ENCODE measurements at regions not wholly inside any gene's neighbourhood (a gene's known extent, or its start where the extent isn't known, plus 50 kb on each side); places are given as distances from the start of the nearest gene placed in this dataset.

DNA sequence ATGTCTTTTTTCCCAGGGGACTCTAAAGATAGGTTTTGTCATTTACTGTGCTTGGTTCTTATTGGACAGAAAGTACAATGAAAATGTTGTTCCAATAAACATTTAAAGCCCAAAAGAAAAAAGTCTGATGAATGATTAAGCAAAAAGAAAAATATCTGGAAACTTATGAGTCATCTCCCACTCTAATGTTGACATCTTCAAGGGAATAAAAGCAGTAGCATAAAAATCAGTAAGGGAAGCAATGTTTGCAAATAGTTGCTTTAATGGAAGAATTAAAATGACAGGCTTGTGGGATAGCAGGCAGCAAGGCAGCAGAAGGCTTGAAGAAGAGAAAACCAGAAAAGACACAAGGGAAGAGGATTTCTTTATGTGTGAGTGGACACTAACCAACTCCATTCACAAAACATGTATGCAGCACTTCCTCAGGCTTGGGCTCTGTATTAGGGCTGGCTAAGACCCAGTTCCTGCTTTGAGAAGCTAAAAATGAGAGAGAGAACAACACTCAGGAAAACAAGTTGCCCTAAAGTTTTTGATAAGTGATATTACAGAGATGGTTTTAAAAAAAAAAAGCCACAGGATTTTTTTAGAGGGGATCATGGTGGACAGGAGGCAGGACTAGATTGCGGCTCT lies 263.2 kb upstream of the NT5E start:
- H3K9me3 Mint-ChIP-seq (ENCODE audit: unreplicated experiment) = peaks cover 5% of the 10 kb centered on the region
- H3K4me1 Mint-ChIP-seq (ENCODE audit: low read depth, unreplicated experiment) = peaks cover 20% of the 10 kb centered on the region
- H3K4me3 Mint-ChIP-seq (ENCODE audit: unreplicated experiment) = no peak overlapping the region
- Histone ChIP-seq H3K4me2 (ENCODE audit: low read length) (peak overlapping the region; percentile 15), H2AFZ (ENCODE audit: low read depth, low read length) (no peak overlapping the region), H3K36me3 (ENCODE audit: insufficient read depth, low read length) (no peaks in the 10 kb centered on the region), H3K4me3 (ENCODE audit: insufficient read depth, low read depth, low read length) (no peak overlapping the region), H3K27me3 (ENCODE audit: insufficient read depth, low read length) (no peaks in the 10 kb centered on the region), H3K27ac (ENCODE audit: low read depth, low read length) (peak overlapping the region; percentile 8), H3K79me2 (ENCODE audit: insufficient read depth, low read length) (no peaks in the 10 kb centered on the region), H3K9ac (ENCODE audit: low read length) (no peak overlapping the region), H3K9me3 (ENCODE audit: insufficient read depth, low read depth, low read length) (no peaks in the 10 kb centered on the region), H4K20me1 (ENCODE audit: insufficient read depth, low read length) (no peaks in the 10 kb centered on the region), H3K4me1 (ENCODE audit: insufficient read depth, low read length) (peaks cover 4% of the 10 kb centered on the region)
- H3K27me3 Mint-ChIP-seq (ENCODE audit: low read depth, unreplicated experiment) = no peaks in the 10 kb centered on the region
- no peak for TF ChIP-seq EZH2 (IDR thresholded peaks at IDR 0.05; ENCODE audit: insufficient read depth, low read length)
- TF ChIP-seq, protein P1, sequence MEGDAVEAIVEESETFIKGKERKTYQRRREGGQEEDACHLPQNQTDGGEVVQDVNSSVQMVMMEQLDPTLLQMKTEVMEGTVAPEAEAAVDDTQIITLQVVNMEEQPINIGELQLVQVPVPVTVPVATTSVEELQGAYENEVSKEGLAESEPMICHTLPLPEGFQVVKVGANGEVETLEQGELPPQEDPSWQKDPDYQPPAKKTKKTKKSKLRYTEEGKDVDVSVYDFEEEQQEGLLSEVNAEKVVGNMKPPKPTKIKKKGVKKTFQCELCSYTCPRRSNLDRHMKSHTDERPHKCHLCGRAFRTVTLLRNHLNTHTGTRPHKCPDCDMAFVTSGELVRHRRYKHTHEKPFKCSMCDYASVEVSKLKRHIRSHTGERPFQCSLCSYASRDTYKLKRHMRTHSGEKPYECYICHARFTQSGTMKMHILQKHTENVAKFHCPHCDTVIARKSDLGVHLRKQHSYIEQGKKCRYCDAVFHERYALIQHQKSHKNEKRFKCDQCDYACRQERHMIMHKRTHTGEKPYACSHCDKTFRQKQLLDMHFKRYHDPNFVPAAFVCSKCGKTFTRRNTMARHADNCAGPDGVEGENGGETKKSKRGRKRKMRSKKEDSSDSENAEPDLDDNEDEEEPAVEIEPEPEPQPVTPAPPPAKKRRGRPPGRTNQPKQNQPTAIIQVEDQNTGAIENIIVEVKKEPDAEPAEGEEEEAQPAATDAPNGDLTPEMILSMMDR (IDR thresholded peaks at IDR 0.05; ENCODE audit: insufficient read depth, low read depth, low read length) = no peak
- FAIRE-seq = no peak
- H3K36me3 Mint-ChIP-seq (ENCODE audit: low read depth, unreplicated experiment) = no peaks in the 10 kb centered on the region
- DNase-seq (ENCODE audit: low read depth) = no peak
- H3K27ac Mint-ChIP-seq (ENCODE audit: unreplicated experiment) = no peak overlapping the region

DNA sequence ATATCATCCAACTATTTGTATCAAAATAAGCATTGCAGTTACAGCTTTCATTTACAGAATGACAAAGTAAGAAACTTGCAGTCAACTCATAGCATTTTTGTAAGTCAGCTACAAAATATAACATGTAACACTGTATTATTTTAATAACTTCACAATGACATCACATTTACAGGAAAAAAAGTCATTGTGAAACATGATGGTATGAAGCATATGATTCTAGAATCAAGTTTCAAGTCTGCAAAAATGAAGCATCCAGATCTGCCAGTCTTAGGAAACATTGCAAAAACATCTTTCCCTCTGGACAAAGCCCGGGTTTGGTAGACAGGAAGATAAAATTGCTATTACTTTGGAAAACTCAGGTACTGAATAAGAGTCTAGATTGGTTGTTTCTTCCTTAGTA lies 263.9 kb upstream of the NT5E start:
- H3K4me1 ChIP-seq (ENCODE audit: insufficient read depth, low read length) = peaks cover 4% of the 10 kb centered on the region
- H3K4me3 Mint-ChIP-seq (ENCODE audit: unreplicated experiment) = no peak overlapping the region

GRCh38 chr6:85183841-85184240 lies 266.0 kb upstream of the NT5E start:
- DNase-seq (ENCODE audit: low read depth) = no peak
- H2AFZ ChIP-seq (ENCODE audit: low read depth, low read length) = no peak overlapping the region
- H3K4me3 ChIP-seq (ENCODE audit: insufficient read depth, low read depth, low read length) = no peak overlapping the region
- H4K20me1 ChIP-seq (ENCODE audit: insufficient read depth, low read length) = no peaks in the 10 kb centered on the region
- Mint-ChIP-seq H3K9me3 (ENCODE audit: unreplicated experiment) (peaks cover 2% of the 10 kb centered on the region), H3K4me1 (ENCODE audit: low read depth, unreplicated experiment) (peaks cover 18% of the 10 kb centered on the region), H3K27me3 (ENCODE audit: low read depth, unreplicated experiment) (no peaks in the 10 kb centered on the region), H3K4me3 (ENCODE audit: unreplicated experiment) (no peak overlapping the region), H3K36me3 (ENCODE audit: low read depth, unreplicated experiment) (no peaks in the 10 kb centered on the region), H3K27ac (ENCODE audit: unreplicated experiment) (no peak overlapping the region)
- no peak overlapping the region for H3K4me2 ChIP-seq (ENCODE audit: low read length)
- no peak overlapping the region for H3K27ac ChIP-seq (ENCODE audit: low read depth, low read length)
- H3K79me2 ChIP-seq (ENCODE audit: insufficient read depth, low read length) = no peaks in the 10 kb centered on the region
- peaks cover 4% of the 10 kb centered on the region for H3K4me1 ChIP-seq (ENCODE audit: insufficient read depth, low read length)
- H3K36me3 ChIP-seq (ENCODE audit: insufficient read depth, low read length) = no peaks in the 10 kb centered on the region
- TF ChIP-seq, protein P1 (IDR thresholded peaks at IDR 0.05; ENCODE audit: insufficient read depth, low read depth, low read length) = no peak
- TF ChIP-seq EZH2 (IDR thresholded peaks at IDR 0.05; ENCODE audit: insufficient read depth, low read length) = no peak
- H3K27me3 ChIP-seq (ENCODE audit: insufficient read depth, low read length) = no peaks in the 10 kb centered on the region
- no peak for FAIRE-seq
- no peaks in the 10 kb centered on the region for H3K9me3 ChIP-seq (ENCODE audit: insufficient read depth, low read depth, low read length)
- no peak overlapping the region for H3K9ac ChIP-seq (ENCODE audit: low read length)

More for the DNA sequence above, 263.9 kb upstream of the NT5E start:
- no peaks in the 10 kb centered on the region for H3K27me3 ChIP-seq (ENCODE audit: insufficient read depth, low read length)
- DNase-seq (ENCODE audit: low read depth) (no peak), FAIRE-seq (no peak)
- H3K36me3 ChIP-seq (ENCODE audit: insufficient read depth, low read length) = no peaks in the 10 kb centered on the region
- Mint-ChIP-seq H3K27me3 (ENCODE audit: low read depth, unreplicated experiment) (no peaks in the 10 kb centered on the region), H3K27ac (ENCODE audit: unreplicated experiment) (no peak overlapping the region), H3K36me3 (ENCODE audit: low read depth, unreplicated experiment) (no peaks in the 10 kb centered on the region), H3K4me1 (ENCODE audit: low read depth, unreplicated experiment) (peaks cover 18% of the 10 kb centered on the region), H3K9me3 (ENCODE audit: unreplicated experiment) (peaks cover 5% of the 10 kb centered on the region)
- H3K4me2 ChIP-seq (ENCODE audit: low read length) = peak overlapping the region; percentile 15
- H3K27ac ChIP-seq (ENCODE audit: low read depth, low read length) = peak overlapping the region; percentile 8
- H3K9me3 ChIP-seq (ENCODE audit: insufficient read depth, low read depth, low read length) = no peaks in the 10 kb centered on the region
- H3K4me3 ChIP-seq (ENCODE audit: insufficient read depth, low read depth, low read length) = no peak overlapping the region
- TF ChIP-seq, protein P1 (IDR thresholded peaks at IDR 0.05; ENCODE audit: insufficient read depth, low read depth, low read length) = no peak
- no peak for TF ChIP-seq EZH2 (IDR thresholded peaks at IDR 0.05; ENCODE audit: insufficient read depth, low read length)
- no peak overlapping the region for H2AFZ ChIP-seq (ENCODE audit: low read depth, low read length)
- no peak overlapping the region for H3K9ac ChIP-seq (ENCODE audit: low read length)
- H3K79me2 ChIP-seq (ENCODE audit: insufficient read depth, low read length) = no peaks in the 10 kb centered on the region
- H4K20me1 ChIP-seq (ENCODE audit: insufficient read depth, low read length) = no peaks in the 10 kb centered on the region
